ENCODE measurements at regions not wholly inside any gene's neighbourhood (a gene's known extent, or its start where the extent isn't known, plus 50 kb on each side); places are given as distances from the start of the nearest gene placed in this dataset.

- no peak for DNase-seq
Observed at GRCh38 chr2:42849311-42849710, 56.9 kb upstream of the HAAO start.

DNA sequence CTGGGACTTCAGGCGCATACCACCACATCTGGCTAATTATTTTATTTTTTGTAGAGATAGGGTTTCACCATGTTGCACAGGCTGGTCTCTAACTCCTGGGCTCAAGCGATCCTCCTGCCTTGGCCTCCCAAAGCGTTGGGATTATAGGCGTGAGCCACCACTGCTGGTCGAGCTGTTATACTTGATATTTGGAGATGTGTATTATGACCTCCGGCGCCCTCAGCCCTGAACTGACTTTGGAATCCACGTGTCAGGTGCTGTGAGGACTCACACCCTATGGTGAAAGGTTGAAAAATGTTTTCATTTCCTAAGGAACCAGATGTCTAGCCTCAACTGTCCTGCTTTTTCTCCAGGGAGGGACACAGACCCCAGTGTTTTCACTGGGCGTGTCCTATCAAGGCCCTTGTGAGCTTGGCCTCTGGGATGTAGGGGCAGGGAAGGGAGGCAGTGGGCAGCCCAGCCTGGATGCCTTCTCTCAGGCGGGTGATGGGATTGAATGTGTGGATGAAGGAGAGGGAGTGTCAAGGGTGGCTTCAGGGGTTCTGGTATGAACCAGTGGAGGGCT lies 56.4 kb upstream of the HAAO start:
- DNase-seq: no peak

DNA sequence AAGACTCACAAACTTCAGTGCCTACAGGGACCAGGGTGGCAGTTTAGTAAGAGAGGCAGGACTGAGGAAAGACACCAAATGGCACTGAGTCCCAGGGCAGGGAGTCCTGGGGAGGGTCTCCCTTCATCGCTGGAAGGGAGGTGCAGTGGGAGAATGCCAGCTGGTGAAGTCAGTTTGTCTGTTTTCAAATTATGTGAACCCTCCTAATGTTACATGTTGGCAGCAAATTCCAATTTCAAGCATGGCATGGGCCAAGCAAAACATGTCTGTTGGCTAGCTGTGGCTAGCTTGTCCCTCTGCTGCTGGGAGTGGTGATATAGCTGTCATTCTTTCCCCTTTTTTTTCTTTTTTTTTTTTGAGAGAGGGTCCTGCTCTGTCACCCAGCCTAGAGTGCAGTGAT lies 55.9 kb upstream of the HAAO start:
- no peak for DNase-seq

- DNase-seq: no peak
Observed at GRCh38 chr2:42847596-42848151, 55.3 kb upstream of the HAAO start.

DNA sequence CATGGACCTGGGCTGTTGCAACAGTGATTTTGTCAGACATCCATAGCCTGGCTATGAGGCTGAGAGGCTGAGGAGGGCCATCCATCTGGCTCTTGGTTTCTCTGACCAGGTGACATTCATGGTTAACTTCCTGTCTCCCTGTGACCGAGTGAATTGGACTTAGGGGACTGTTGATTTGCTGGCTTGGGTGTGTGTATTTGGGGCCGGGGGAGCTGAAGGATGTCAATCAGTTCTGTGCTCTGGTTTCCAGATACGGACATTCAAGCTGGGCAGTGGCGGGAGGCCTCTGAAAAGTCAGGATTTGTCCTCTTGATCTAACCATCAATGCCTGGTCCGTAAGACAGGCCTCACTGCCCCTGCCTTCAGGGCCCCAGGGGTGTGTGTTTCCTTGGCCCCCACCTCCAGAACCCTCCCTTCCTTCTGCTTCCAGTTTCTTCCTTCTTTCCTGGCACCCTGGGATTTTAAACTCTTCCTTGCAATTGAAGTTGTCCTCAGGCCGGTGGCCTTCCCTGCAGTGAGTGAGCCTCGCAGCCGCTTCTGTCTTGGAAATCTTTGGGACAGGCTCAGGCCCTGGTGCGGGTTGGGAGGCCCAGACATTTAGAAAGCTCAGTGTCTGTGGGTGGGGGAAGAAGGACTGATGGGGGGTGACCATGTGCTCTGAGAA lies 54.7 kb upstream of the HAAO start:
- DNase-seq: no peak

DNA sequence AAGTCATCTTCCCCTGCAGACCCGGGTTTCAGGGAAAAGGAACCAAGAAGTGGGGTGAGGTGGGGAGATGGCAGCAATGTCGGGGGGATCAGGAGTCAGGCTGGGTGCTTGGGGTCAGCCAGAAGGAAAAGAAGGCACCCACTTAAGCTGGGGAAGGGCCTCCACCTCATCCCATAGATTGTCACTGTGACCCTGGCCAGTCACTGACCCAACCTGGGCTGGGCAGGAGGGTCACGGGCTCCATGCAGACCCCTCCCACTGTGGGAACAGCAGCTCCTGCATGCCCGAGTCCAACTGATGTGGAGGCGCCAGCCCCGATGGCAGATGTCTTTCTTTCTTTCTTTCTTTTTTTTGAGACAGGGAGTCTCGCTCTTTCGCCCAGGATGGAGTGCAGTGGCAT lies 53.6 kb upstream of the HAAO start:
- DNase-seq: no peak

- no peak for DNase-seq
Observed at GRCh38 chr2:42844901-42845821, 52.8 kb upstream of the HAAO start.

DNA sequence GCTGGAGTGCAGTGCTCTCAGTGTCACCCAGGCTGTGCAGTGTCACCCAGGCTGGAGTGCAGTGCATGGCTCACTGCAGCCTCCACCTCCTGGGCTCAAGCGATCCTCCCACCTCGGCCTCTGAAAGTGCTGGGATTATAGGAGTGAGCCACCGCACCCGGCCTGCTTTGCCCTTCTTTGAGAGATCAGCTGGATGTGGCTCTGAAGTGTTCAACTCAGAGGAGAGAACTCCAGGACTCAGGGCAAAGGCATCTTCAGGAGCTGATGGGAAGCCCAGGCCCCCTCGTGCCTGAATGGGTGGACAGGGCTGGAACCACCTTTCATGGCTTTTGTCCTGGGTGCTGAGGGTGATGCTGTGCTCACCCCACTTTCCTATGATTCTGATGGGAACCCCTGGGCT lies 52.0 kb upstream of the HAAO start:
- no peak for DNase-seq

DNA sequence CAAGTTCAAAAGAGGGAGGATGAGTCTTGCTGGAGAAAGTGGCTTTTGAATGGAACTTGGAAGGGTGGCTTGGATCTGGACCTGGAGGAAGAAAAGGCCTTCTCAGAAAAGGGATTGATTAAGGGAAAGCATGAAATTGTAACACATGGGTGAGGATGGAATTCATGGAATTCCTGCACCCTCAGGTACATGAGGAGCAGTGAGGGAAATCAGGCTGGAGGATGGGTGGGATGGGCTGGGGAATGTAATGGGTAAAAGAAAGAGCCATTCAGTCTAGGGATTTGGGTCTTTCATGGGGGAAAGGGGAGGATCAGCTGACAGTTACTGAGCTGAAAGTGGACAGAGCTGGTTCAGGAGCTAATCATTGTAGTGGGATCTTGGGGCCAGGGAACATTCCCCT lies 51.2 kb upstream of the HAAO start:
- no peak for DNase-seq

GRCh38 chr2:42843131-42843530 lies 50.7 kb upstream of the HAAO start:
- no peak for DNase-seq

GRCh38 chr2:42842466-42842865 lies 50.1 kb upstream of the HAAO start:
- DNase-seq: no peak

All from activated T-cell treated with anti-CD3 and anti-CD28 coated beads, Interleukin-2, amount 50 U/mL, for 1 hour (primary cell).